ENCODE measurements at regions not wholly inside any gene's neighbourhood (a gene's known extent, or its start where the extent isn't known, plus 50 kb on each side); places are given as distances from the start of the nearest gene placed in this dataset.

DNA sequence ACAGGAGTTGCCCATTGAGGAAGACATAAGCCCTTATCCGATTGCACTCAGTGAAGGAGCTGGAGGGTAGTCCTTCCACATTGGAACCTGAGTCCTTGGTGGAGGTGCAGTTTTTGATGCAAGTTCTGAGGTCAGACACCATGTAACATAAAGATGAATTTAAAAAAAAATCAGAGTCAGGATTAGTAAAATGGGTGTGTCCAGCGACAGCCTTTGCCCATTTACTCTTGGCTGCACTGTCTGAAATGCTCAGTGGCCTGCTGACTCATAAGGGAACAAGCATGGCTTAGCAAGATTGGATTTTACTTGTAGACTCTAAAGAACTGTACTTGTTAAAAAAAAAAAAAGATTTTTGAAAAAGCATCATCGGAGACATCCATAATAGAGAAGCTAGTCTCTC, 241.1 kb upstream of the TOPAZ1 start:
- TF ChIP-seq, protein P1, sequence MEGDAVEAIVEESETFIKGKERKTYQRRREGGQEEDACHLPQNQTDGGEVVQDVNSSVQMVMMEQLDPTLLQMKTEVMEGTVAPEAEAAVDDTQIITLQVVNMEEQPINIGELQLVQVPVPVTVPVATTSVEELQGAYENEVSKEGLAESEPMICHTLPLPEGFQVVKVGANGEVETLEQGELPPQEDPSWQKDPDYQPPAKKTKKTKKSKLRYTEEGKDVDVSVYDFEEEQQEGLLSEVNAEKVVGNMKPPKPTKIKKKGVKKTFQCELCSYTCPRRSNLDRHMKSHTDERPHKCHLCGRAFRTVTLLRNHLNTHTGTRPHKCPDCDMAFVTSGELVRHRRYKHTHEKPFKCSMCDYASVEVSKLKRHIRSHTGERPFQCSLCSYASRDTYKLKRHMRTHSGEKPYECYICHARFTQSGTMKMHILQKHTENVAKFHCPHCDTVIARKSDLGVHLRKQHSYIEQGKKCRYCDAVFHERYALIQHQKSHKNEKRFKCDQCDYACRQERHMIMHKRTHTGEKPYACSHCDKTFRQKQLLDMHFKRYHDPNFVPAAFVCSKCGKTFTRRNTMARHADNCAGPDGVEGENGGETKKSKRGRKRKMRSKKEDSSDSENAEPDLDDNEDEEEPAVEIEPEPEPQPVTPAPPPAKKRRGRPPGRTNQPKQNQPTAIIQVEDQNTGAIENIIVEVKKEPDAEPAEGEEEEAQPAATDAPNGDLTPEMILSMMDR (conservative IDR thresholded peaks at IDR 0.05; ENCODE audit: low read length), result no peak
- TF ChIP-seq EZH2phosphoT487 (IDR thresholded peaks at IDR 0.05; ENCODE audit: borderline replicate concordance), result no peak

Data from Loucy (cell line).